Ovary (tissue), 7 donors: ENCODE measurements at regions not wholly inside any gene's neighbourhood (a gene's known extent, or its start where the extent isn't known, plus 50 kb on each side); places are given as distances from the start of the nearest gene placed in this dataset.

Experiments
- DNase-seq, 5 donors: peaks; one replicate each; pipeline ENCODE4 v3.0.0-alpha.2; 2019 to 2020
- H3K27ac ChIP-seq, 2 donors: fragments of 200-600 bp; one replicate each; pipeline versions ENCODE4 v1.5.1 to v1.8.0; 2019 to 2022
- H3K27me3 ChIP-seq: fragments of 200-600 bp; one replicate; pipeline ENCODE4 v1.8.0; 2022
- H3K36me3 ChIP-seq: fragments of 200-600 bp; sonication (generic); one replicate; pipeline ENCODE4 v1.5.1; 2019
- H3K4me1 ChIP-seq: one replicate; pipeline ENCODE4 v1.8.1; 2013; ENCODE audit warnings: mild to moderate bottlenecking, moderate library complexity; ENCODE audit not compliant: insufficient read depth
- H3K4me3 ChIP-seq: fragments of 200-600 bp; sonication (generic); one replicate; pipeline ENCODE4 v1.5.1; 2017
- H3K9me3 ChIP-seq, 2 donors: fragments of 200-600 bp in 1 of 2; sonication (generic) in 1 of 2; one replicate each; pipeline versions ENCODE4 v1.5.1 to v1.8.1; 2013 to 2019; ENCODE audit warnings: mild to moderate bottlenecking in 1 of 2, moderate library complexity in 1 of 2
- EP300 ChIP-seq: sonication (generic); formaldehyde crosslinking; IDR thresholded peaks from one replicate; pipeline ENCODE4 v1.6.1; 2017; ENCODE audit warnings: antibody characterized with exemption
- POLR2A ChIP-seq: fragments of 450-650 bp; IDR thresholded peaks from one replicate; pipeline ENCODE4 v1.6.1; 2017; ENCODE audit warnings: antibody characterized with exemption, mild to moderate bottlenecking, moderate library complexity
- WGBS, 3 donors: extraction: QIAGEN DNeasy Blood & Tissue Kit in 1 of 3; methylation state at CpG; one replicate each; pipeline versions ENCODE4 v1.1.5 to v1.1.7; 2013 to 2017; 5-methylcytosine and 5-hydroxymethylcytosine counted together
- intact Hi-C, 4 donors: fragments of 100-400 bp; cut with DNase I; formaldehyde crosslinking; loops; one replicate each; pipeline versions ENCODE4 v1.11.0 to v1.15.1; 2022 to 2023
- TF ChIP-seq, protein P1 (sequence below), 3 donors: fragments of 450-650 bp in 2 of 3; fragments of 200-600 bp in 1 of 3; IDR thresholded peaks; one replicate each; pipeline versions ENCODE4 v1.5.1 to v1.8.0; 2016 to 2022; ENCODE audit warnings: antibody characterized with exemption in 3 of 3, mild to moderate bottlenecking in 1 of 3
- donor health status: DM: no; HTN: no; CAD: no; lungs with moderate emphysema.
- donor health status: DM: no; HTN: no; CAD: no.
- donor health status: Bipolar disorder and iron deficiency.
- donor health status: DM: no; HTN: no; CAD: no.
- donor health status: DM: yes; HTN: yes; CAD: no.

DNA sequence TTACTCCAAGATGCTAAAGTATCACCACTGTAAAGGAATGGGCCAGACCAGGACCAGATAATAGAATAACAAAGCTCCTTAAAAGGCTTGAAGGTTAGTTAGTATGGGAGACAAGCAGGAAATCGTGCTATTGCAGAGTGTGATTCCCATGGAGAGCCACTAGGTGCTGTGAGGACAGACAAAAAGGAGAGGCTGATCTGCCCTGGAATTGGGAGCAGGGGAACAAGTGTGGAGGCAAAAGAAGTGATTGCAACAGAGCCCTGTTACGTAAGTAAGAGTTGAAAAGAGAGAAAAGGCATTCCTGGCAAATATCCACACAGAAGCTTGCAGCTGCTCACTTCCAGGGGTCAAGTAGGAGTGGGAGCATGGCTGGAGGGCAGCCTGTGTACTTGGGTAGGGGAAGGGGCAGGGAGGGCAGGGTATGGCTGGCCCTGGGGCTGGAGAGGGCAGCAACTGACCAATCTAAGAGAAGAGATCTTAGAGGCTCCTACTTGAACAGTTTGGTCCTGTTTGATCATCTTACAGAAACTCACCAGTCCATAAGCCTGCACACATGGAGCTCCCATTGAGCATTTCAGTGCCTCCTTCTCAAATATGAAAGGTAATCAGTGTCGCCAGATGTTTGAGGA, 207.7 kb upstream of the GJB5 start:
- 40 to 59% (median 41%) methylated on average over 3 of the region's 3 CpGs for WGBS, 3 donors
- TF ChIP-seq EP300 (no peak), POLR2A (no peak)
- TF ChIP-seq, protein P1, sequence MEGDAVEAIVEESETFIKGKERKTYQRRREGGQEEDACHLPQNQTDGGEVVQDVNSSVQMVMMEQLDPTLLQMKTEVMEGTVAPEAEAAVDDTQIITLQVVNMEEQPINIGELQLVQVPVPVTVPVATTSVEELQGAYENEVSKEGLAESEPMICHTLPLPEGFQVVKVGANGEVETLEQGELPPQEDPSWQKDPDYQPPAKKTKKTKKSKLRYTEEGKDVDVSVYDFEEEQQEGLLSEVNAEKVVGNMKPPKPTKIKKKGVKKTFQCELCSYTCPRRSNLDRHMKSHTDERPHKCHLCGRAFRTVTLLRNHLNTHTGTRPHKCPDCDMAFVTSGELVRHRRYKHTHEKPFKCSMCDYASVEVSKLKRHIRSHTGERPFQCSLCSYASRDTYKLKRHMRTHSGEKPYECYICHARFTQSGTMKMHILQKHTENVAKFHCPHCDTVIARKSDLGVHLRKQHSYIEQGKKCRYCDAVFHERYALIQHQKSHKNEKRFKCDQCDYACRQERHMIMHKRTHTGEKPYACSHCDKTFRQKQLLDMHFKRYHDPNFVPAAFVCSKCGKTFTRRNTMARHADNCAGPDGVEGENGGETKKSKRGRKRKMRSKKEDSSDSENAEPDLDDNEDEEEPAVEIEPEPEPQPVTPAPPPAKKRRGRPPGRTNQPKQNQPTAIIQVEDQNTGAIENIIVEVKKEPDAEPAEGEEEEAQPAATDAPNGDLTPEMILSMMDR (IDR thresholded peaks at IDR 0.05): no peak
- no peaks in the 10 kb centered on the region for H3K4me1 ChIP-seq
- no peak overlapping the region for H3K27ac ChIP-seq
- H3K36me3 ChIP-seq: no peaks in the 10 kb centered on the region
- intact Hi-C loops: no loop called here
- H3K9me3 ChIP-seq: no peaks in the 10 kb centered on the region
- DNase-seq: no peak
- no peak overlapping the region for H3K4me3 ChIP-seq
- H3K27me3 ChIP-seq: no peaks in the 10 kb centered on the region

DNA sequence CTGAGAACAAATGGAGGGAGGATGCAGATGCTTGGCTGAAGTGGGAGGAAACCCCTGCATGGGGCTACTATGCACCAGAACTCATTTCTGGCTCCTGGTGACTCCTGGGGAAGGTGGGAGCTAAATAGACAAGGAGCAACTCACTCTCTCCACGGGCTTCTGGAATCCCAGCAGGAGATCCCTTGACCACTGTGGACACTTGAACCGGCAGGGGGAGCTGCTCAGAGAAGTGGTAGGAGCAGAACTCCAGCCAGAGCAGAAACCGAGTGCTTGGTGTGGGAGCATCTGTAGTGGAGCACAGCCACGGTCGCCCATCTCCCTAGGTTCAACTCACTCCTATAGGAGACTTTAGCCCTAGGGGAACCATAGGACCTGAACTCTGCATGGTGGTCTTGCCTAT, 205.6 kb upstream of the GJB5 start:
- Histone ChIP-seq H3K27me3 (no peaks in the 10 kb centered on the region), H3K27ac (no peak overlapping the region), H3K4me3 (no peak overlapping the region), H3K36me3 (no peaks in the 10 kb centered on the region), H3K4me1 (no peaks in the 10 kb centered on the region), H3K9me3 (no peaks in the 10 kb centered on the region)
- WGBS, 3 donors: 32 to 34% (median 32%) methylated on average over 5 of the region's 5 CpGs
- intact Hi-C loops: no loop called here
- no peak for DNase-seq
- TF ChIP-seq POLR2A: no peak
- TF ChIP-seq EP300: no peak
- TF ChIP-seq, protein P1 (IDR thresholded peaks at IDR 0.05): no peak

DNA sequence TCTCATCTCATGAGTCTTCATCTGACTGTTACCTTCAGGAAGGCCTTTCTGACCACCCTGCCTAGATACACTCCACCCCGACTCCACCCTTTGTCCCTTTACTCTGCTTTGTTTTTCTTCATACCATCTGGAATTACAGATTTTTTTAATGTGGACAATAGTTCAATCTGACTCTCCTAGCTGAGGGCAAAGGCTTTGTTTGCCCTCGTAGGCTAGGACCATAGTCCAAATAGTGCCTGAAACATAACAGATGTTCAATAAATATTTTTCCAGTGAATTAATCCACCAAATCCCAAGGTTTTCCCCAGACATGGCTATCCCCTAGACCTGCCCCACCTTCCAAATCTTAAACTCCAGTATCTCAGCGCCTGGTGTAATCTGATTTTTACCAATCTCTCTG, 176.5 kb upstream of the GJB5 start:
- no peaks in the 10 kb centered on the region for H3K36me3 ChIP-seq
- TF ChIP-seq POLR2A (no peak), EP300 (no peak)
- TF ChIP-seq, protein P1 (IDR thresholded peaks at IDR 0.05): no peak
- H3K27ac ChIP-seq: no peak overlapping the region
- no peak overlapping the region for H3K4me3 ChIP-seq
- intact Hi-C loops: no loop called here
- no peaks in the 10 kb centered on the region for H3K4me1 ChIP-seq
- DNase-seq: no peak
- no peaks in the 10 kb centered on the region for H3K27me3 ChIP-seq
- H3K9me3 ChIP-seq: no peaks in the 10 kb centered on the region
- 63 to 66% (median 65%) methylated on average over 3 of the region's 3 CpGs for WGBS, 3 donors

DNA sequence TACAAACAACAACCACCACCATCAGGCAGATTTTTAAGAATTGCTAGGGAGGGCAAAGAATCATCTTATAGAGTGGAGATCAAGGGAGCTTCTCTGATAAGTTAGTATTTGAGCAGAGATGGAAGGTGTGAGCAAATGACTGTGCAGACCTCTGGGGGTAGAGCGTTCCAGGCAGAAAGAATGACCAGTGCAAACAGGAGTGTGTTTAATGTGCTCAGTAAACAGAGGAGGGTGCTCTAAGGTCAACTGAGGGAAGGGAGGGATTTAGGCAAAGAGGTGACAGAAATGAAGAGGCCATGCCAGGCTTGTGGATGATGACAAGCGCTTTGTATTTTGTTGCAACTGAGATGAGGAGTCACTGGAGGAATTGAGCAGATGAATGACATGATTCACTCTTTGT, 172.5 kb upstream of the GJB5 start:
- TF ChIP-seq, protein P1 (IDR thresholded peaks at IDR 0.05): no peak
- Histone ChIP-seq H3K36me3 (no peaks in the 10 kb centered on the region), H3K4me3 (no peak overlapping the region), H3K9me3 (no peaks in the 10 kb centered on the region), H3K27ac (no peak overlapping the region), H3K27me3 (no peaks in the 10 kb centered on the region), H3K4me1 (no peaks in the 10 kb centered on the region)
- 90 to 92% (median 90%) methylated on average over 2 of the region's 2 CpGs for WGBS, 3 donors
- intact Hi-C loops: no loop called here
- DNase-seq: no peak
